ENCODE measurements at regions not wholly inside any gene's neighbourhood (a gene's known extent, or its start where the extent isn't known, plus 50 kb on each side); places are given as distances from the start of the nearest gene placed in this dataset.

DNA sequence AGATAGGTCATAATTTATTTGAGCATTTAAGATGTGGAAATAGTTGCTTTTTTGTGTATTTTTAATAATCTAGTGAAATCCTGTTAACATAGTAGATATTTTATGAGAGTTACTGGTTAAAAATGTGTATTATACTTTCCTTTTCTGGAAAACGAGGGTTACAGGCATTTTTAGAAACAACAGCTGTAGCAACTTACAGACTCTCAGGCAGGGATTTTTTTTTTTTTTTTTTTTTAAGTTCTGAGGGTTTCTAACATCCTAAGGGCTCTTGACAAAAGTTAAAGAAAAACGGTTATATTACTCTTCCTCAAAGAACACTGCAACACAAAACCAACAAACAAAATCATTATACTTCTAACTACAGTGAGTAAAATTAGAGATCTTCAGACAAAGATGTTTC lies 205.9 kb downstream of the ACKR3 start:
- TF ChIP-seq GTF2F1 (IDR thresholded peaks at IDR 0.05; ENCODE audit: low read depth, low read length) (no peak), EZH2 (IDR thresholded peaks at IDR 0.05; ENCODE audit: borderline replicate concordance, low read depth, low read length) (no peak), ZNF76 (CRISPR knock-in tag; IDR thresholded peaks at IDR 0.05; ENCODE audit: borderline replicate concordance) (no peak), NONO (IDR thresholded peaks at IDR 0.05; ENCODE audit: low read depth in 2 of 2, low read length in 1 of 2) (no peak), CTCF (IDR thresholded peaks at IDR 0.05 in 2 of 3, conservative IDR thresholded peaks at IDR 0.05 in 1 of 3; ENCODE audit: insufficient read depth in 2 of 3, low read depth in 1 of 3, low read length in 3 of 3) (no peak)

All from K562 (cell line).